ENCODE measurements at regions not wholly inside any gene's neighbourhood (a gene's known extent, or its start where the extent isn't known, plus 50 kb on each side); places are given as distances from the start of the nearest gene placed in this dataset.

DNA sequence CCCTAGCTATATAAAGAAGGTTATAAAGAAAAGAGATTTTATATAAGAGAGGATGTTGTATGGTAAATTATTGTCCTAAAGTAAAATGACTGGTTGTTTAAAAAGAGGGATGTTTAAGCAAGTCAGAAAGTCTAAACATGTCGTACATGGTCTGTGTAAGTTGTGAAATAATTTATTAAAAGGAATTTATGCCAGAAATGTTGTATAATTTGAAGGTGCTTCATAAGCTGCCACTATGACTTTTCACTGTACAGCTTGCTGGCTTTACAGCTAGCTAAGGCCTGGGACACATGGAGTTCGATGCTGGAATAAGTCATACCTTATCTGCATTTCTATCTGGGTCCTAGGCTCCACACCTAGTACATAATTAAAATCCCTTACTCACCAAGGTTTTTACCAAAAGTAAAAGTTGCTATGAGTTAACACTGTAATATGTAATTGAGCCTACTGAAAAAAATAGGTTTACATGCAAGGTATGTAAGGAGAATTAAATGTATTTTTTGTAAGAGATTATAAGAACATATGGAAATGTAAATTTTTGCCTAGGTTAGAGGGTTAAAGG, 59.0 kb upstream of the EDEM3 start:
- DNase-seq, result no peak

DNA sequence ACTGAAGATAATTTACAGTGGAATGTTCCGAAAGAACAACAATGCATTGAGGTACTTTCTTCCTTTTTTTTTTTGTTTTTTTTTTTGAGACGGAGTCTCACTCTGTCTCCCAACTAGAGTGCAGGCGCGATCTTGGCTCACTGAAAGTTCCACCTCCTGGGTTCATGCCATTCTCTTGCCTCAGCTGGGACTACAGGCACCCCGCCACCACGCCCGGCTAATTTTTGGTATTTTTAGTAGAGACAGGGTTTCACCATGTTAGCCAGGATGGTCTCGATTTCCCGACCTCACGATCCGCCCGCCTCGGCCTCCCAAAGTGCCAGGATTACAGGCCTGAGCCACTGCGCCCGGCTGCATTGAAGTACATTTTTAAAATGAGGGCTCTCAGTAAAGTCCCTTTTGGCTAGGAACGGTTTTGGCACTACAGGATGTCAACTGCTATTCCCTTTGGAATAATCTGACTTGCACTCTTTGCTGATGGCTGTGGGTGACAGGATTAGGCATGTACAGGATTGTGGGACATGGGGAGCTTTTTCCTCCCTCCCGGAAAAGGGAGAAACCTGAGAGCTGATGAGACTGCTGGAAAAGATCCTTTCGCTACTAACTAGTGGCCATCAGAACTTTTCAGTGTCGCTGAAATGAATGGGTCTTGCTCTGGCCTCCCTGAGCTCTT, 56.9 kb upstream of the EDEM3 start:
- DNase-seq, result no peak

DNA sequence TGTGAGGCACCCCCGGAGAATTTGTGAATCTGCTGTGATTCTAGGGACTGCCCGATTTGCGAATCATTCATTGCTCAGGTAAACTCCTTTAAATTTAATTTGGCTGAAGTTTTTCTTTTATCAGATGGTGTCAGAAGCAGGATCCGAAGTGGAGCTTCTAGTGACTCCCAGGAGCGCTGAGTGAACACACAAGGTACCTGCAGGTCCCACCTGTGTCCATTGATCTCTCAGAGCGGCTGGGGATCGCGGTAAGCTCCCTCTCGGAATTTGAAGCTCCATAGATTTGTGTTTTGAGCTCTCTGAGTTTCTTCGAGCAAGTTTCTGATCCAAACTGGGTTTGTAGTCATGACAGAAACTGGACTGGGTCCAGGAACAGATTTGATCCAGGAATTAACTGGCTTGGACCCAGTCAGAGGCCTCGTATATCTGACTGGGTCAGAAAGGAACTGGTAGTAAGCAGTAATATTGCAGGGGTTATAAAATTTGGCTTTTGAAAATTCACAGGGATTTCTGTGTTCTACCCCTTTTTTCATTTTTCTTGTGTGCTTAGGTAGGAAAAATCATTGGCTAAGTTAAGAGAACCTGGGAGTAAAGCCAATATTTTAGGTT, 56.2 kb upstream of the EDEM3 start:
- DNase-seq, result no peak

DNA sequence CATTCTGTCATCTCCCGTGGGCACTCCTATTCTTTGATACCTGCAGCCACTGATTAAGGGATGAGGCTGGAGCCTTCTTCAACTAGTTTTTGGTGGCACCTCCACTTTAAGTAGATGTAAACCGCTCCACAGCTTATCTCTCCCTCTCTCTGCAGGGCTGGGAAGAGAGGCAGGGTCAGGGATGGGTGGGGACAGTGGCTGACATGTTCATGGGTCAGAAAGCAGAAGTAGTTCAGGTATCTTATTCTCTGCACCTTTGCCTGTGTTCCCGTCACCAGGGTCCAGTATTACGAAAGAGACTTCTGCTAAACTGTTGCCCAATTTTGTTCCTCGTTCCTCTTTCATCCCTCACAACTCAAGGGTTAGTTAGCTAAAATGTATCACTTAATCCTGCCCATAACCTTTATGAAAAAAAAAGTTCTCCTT, 51.7 kb upstream of the EDEM3 start:
- no peak for DNase-seq

DNA sequence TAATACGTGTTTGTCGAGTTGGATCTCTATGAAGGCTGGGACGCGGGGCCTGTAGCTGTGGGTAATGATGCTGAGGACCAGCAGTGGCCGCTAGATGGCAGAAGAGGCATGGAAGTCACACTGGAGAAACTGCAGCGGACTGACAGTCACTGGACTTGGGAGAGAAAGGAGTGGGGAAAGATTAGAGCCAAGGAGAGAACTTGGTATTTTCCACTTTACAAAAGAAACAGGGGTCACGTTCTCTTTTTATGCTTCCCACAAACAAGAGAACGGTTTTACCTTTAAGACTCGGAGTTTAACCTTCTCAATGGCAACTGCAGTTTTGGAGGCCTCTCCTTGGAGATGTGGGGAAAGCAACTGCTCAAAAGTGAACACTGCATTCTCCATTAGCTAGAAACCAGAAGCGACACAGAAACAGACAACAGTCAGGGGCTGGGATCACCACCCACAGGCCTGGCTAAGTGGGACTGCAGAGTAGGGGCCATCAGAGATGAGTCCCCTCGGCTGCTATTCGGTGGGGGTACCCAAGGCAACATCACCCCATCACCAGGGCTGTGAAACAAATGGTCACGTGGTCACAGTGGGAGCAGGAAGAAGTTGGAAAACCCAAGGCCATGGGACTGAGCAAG, 51.1 kb upstream of the EDEM3 start:
- peak; percentile 91 for DNase-seq
